ENCODE measurements at regions not wholly inside any gene's neighbourhood (a gene's known extent, or its start where the extent isn't known, plus 50 kb on each side); places are given as distances from the start of the nearest gene placed in this dataset.

DNA sequence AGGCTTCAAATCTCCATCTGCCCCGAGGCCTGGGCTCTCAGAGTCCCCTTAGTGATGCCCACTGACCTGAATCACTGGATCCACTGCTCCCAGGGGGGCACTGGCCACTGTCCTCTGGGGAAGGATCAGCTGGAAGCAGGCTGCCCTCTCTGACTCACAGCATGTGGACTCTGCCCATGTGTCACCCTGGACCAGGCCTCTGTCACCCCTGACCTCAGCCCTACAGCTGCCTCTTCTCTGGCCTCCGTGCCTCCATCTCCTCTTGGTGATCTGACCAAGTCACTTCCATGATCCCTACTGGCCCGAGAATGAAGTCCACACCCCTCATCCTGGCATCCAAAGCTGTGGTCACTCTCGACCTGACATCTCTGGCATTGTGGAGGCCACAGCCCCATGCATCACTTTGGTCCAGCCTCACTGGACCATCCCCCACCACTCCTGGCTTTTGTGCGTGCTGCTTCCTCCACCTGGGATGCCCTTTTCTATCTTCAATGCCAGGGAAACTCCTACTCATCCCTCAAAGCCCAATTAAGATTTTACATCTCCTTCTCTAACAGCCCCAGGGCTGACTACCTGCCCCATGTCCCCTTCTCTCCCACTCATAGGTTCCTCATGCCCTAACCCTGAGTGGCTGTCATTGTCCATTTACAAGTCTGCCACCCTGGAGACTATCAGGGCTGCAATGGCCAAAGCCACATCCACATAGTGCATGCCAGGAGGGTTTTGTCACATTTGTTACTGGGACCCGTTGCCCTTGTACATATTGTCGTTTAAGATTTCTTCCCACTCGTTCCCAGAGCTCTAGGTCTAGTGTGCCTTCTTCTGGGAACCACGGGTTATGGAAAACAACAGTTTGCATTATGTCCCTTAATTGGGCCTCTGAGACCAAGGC lies 685.0 kb downstream of the MATN1 start:
- intact Hi-C loops (cut with DNase I; ENCODE audit: low total_unique reads), result no loop called here

DNA sequence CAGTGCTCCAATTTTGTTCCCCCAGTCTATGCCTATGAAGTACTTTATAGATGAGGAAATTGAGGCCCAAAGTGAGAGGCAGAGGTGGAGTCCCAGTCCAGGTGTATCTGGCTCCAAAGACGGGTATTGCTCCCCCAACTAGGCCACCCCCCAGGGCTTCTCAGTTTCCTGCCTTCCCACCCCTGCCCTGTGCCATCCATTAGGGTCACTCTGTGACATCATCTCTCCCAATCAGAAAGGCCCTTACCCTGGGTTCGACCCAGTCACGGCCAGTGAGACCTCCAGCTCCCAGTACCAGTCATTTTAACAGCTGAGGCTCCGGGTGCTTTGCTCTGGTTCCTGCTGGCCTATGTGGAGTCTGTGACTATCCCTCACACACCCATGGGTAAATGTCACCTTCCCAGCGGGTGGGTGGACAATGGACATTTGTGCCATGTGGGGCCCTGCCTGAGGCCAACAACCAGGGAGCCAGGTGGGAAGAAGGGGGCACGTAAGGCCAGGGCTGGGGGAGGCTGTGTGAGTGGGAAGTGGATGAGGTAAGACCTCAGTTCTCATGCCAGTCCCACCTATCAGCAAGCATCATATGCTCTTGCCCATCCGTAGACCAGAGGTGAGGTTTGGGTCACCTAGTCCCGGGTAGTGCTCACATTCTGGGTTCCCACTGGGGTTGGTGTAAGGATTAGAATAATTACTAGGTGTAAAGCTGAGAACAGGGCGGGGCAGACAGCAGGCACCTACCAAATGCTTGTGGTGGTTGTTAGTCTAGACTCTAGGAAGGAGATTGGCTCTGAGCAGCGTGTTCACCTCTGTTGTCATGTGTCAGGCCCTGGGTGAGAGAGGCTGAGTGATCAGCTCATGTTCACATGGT lies 685.9 kb downstream of the MATN1 start:
- TF ChIP-seq, protein P1, sequence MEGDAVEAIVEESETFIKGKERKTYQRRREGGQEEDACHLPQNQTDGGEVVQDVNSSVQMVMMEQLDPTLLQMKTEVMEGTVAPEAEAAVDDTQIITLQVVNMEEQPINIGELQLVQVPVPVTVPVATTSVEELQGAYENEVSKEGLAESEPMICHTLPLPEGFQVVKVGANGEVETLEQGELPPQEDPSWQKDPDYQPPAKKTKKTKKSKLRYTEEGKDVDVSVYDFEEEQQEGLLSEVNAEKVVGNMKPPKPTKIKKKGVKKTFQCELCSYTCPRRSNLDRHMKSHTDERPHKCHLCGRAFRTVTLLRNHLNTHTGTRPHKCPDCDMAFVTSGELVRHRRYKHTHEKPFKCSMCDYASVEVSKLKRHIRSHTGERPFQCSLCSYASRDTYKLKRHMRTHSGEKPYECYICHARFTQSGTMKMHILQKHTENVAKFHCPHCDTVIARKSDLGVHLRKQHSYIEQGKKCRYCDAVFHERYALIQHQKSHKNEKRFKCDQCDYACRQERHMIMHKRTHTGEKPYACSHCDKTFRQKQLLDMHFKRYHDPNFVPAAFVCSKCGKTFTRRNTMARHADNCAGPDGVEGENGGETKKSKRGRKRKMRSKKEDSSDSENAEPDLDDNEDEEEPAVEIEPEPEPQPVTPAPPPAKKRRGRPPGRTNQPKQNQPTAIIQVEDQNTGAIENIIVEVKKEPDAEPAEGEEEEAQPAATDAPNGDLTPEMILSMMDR (IDR thresholded peaks at IDR 0.05), result no peak
- no peaks in the 10 kb centered on the region for H3K36me3 ChIP-seq
- H3K27me3 ChIP-seq, result peaks cover 0 to 22% of the 10 kb centered on the region in 2 donors
- H3K4me3 ChIP-seq, result no peak overlapping the region
- peaks cover 0 to 6% (median 3%) of the 10 kb centered on the region in 4 donors for H3K4me1 ChIP-seq
- intact Hi-C loops (cut with DNase I; ENCODE audit: low total_unique reads), result no loop called here
- H3K27ac ChIP-seq, result no peak overlapping the region
- no peaks in the 10 kb centered on the region for H3K9me3 ChIP-seq
- peak in 1 of 2 donors; percentile 37 for DNase-seq

More for the DNA sequence above, 685.0 kb downstream of the MATN1 start:
- no peak overlapping the region for H3K27ac ChIP-seq
- peak in 1 of 2 donors; percentile 58 for DNase-seq
- H3K4me3 ChIP-seq, result no peak overlapping the region
- H3K36me3 ChIP-seq, result no peaks in the 10 kb centered on the region
- TF ChIP-seq, protein P1 (IDR thresholded peaks at IDR 0.05), result no peak
- no peaks in the 10 kb centered on the region for H3K9me3 ChIP-seq
- H3K27me3 ChIP-seq, result peaks cover 0 to 19% of the 10 kb centered on the region in 2 donors
- peaks cover 0 to 6% (median 3%) of the 10 kb centered on the region in 4 donors for H3K4me1 ChIP-seq

DNA sequence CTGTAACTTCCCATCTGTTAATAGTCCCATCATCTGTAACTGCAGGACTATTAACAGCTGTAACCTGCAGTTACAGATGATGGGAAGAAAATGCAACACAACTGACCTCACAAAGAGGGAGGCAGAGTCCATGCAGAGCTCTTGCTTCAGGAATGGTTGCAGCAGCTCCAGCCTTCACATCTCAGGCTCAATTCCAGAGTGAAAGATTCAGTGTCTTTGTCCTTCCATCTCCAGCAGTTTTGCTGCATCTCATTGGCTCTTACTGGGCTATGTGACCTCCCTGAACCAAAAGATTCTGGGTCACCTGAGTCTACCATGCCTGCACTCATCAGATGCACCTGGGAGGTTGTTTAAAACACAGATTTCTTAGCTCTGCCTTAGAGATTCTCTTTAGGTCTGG lies 686.7 kb downstream of the MATN1 start:
- intact Hi-C loops (cut with DNase I; ENCODE audit: low total_unique reads), result no loop called here
- Histone ChIP-seq H3K4me3 (no peak overlapping the region), H3K27me3 (peaks cover 0 to 22% of the 10 kb centered on the region in 2 donors), H3K36me3 (no peaks in the 10 kb centered on the region), H3K27ac (no peak overlapping the region), H3K9me3 (no peaks in the 10 kb centered on the region), H3K4me1 (peaks cover 0 to 6% (median 3%) of the 10 kb centered on the region in 4 donors)
- no peak for DNase-seq
- TF ChIP-seq, protein P1 (IDR thresholded peaks at IDR 0.05), result no peak

DNA sequence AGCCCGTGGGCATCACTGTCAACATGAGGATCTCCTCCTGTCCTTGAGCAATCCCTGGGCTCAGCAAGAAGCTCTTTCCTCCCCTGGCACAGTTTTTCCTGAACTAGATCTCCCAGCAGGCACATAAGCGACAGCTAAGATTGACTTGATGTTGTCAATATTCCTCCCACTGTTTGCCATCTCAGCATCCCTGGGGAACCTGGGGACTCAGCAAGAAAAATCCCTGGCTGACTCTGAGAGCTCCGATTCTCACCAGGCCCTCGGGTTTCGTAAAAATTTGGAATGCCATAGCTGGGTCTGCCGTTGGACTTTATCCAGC lies 687.2 kb downstream of the MATN1 start:
- TF ChIP-seq, protein P1 (IDR thresholded peaks at IDR 0.05), result no peak
- intact Hi-C loops (cut with DNase I; ENCODE audit: low total_unique reads), result no loop called here
- Histone ChIP-seq H3K27me3 (peaks cover 0 to 22% of the 10 kb centered on the region in 2 donors), H3K4me3 (no peak overlapping the region), H3K9me3 (no peaks in the 10 kb centered on the region), H3K36me3 (no peaks in the 10 kb centered on the region), H3K27ac (no peak overlapping the region), H3K4me1 (peaks cover 0 to 6% (median 3%) of the 10 kb centered on the region in 4 donors)
- peak in 1 of 2 donors; percentile 16 for DNase-seq

DNA sequence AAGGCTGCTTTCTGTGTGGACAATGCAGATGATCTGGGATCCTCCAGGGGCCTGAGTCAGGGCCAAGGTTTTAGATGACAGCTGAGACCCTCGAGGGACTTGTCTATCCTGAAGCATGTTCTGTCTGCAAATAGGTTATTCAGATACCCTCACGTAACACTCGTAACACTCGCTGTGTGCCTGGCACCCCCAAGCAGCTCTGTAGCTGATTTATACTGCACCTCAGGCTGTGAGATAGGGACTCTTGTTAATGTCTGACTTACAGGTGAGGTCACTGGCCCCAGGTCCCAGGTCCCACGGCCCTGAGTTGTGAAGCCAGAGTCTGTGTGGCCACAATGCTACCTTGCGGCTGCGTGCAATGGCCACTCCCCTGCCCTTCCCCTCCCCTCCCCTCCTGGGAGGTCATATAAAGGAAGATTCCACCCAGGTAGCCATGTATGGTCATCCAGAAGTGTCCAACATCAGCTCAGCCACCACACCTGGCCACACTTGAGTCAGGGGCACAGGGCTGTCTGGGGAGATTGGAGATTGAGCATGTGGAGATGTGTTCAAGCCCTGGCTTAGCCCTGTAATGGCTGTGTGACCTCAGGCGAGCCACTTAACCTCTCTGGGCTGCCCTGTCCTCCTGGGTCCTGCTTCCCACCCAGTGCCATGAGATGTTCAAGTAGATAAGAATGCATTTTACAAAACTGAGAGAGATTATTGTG lies 687.7 kb downstream of the MATN1 start:
- intact Hi-C loops (cut with DNase I; ENCODE audit: low total_unique reads), result no loop called here
- peaks cover 0 to 6% (median 3%) of the 10 kb centered on the region in 4 donors for H3K4me1 ChIP-seq
- H3K27ac ChIP-seq, result no peak overlapping the region
- H3K36me3 ChIP-seq, result no peaks in the 10 kb centered on the region
- TF ChIP-seq, protein P1 (IDR thresholded peaks at IDR 0.05), result no peak
- no peaks in the 10 kb centered on the region for H3K9me3 ChIP-seq
- no peak overlapping the region for H3K4me3 ChIP-seq
- peaks cover 0 to 22% of the 10 kb centered on the region in 2 donors for H3K27me3 ChIP-seq
- peak in 1 of 2 donors; percentile 21 for DNase-seq

Data from tibial artery (tissue), 4 donors.